H9 (cell line): ENCODE measurements at regions not wholly inside any gene's neighbourhood (a gene's known extent, or its start where the extent isn't known, plus 50 kb on each side); places are given as distances from the start of the nearest gene placed in this dataset.

Experiments
- DNase-seq: peaks from one replicate; pipeline ENCODE4 v3.0.0-alpha.2; 2017
- H2AFZ ChIP-seq: one replicate; pipeline ENCODE4 v1.6.1; 2013; ENCODE audit warnings: mild to moderate bottlenecking, low read length, control low read depth, moderate library complexity
- H2AK5ac ChIP-seq: 2 replicates; pipeline ENCODE4 v1.6.1; 2013; ENCODE audit warnings: low read length, control low read depth, mixed read lengths; ENCODE audit not compliant: insufficient read length
- H2BK120ac ChIP-seq: one replicate; pipeline ENCODE4 v1.6.1; 2013; ENCODE audit warnings: low read depth, mild to moderate bottlenecking, low read length, control low read depth, inconsistent platforms; ENCODE audit not compliant: poor library complexity, severe bottlenecking
- H2BK12ac ChIP-seq: 2 replicates; pipeline ENCODE4 v1.6.1; 2013; ENCODE audit warnings: low read length, control low read depth, mixed read lengths, low read depth; ENCODE audit not compliant: insufficient read length
- H2BK15ac ChIP-seq: 2 replicates; pipeline ENCODE4 v1.6.1; 2013; ENCODE audit warnings: low read depth, low read length, control low read depth
- H2BK20ac ChIP-seq: one replicate; pipeline ENCODE4 v1.6.1; 2013; ENCODE audit warnings: low read depth, mild to moderate bottlenecking, low read length, control low read depth, inconsistent platforms; ENCODE audit not compliant: poor library complexity, severe bottlenecking
- H2BK5ac ChIP-seq: 2 replicates; pipeline ENCODE4 v1.6.1; 2013; ENCODE audit warnings: low read length, control low read depth, mixed read lengths; ENCODE audit not compliant: insufficient read length
- H3K14ac ChIP-seq: 2 replicates; pipeline ENCODE4 v1.6.1; 2013; ENCODE audit warnings: low read length, control low read depth; ENCODE audit not compliant: insufficient read depth
- H3K18ac ChIP-seq: 2 replicates; pipeline ENCODE4 v1.6.1; 2013; ENCODE audit warnings: low read depth, mild to moderate bottlenecking, mixed read lengths, low read length, control low read depth; ENCODE audit not compliant: insufficient read length
- H3K23ac ChIP-seq: 2 replicates; pipeline ENCODE4 v1.6.1; 2013; ENCODE audit warnings: low read length, control low read depth, mixed read lengths, low read depth; ENCODE audit not compliant: insufficient read length
- H3K23me2 ChIP-seq: 2 replicates; pipeline ENCODE4 v1.6.1; 2013; ENCODE audit warnings: low read depth, mild to moderate bottlenecking, mixed read lengths, low read length, control low read depth; ENCODE audit not compliant: insufficient read length, poor library complexity, severe bottlenecking
- H3K27ac ChIP-seq: 2 replicates; pipeline ENCODE4 v1.5.1; 2013; ENCODE audit warnings: low read length, control low read depth, mixed read lengths, low read depth; ENCODE audit not compliant: insufficient read length
- H3K27me3 ChIP-seq: 2 replicates; pipeline ENCODE4 v1.6.1; 2013; ENCODE audit warnings: low read length, control low read depth, inconsistent platforms; ENCODE audit not compliant: insufficient read depth
- H3K4ac ChIP-seq: 2 replicates; pipeline ENCODE4 v1.6.1; 2013; ENCODE audit warnings: low read depth, mild to moderate bottlenecking, control low read depth, inconsistent platforms, low read length, moderate library complexity
- H3K4me1 ChIP-seq: 2 replicates; pipeline ENCODE4 v1.6.1; 2013; ENCODE audit warnings: low read length, control low read depth, inconsistent platforms; ENCODE audit not compliant: insufficient read depth
- H3K4me2 ChIP-seq: 2 replicates; pipeline ENCODE4 v1.6.1; 2013; ENCODE audit warnings: low read length, control low read depth, mixed read lengths; ENCODE audit not compliant: insufficient read length, insufficient read depth
- H3K56ac ChIP-seq: 2 replicates; pipeline ENCODE4 v1.6.1; 2013; ENCODE audit warnings: low read depth, mild to moderate bottlenecking, mixed read lengths, low read length, control low read depth; ENCODE audit not compliant: insufficient read length
- H3K79me1 ChIP-seq: 2 replicates; pipeline ENCODE4 v1.6.1; 2013; ENCODE audit warnings: low read depth, mild to moderate bottlenecking, moderate library complexity, low read length, control low read depth, inconsistent platforms; ENCODE audit not compliant: insufficient read depth, poor library complexity, severe bottlenecking
- H3K79me2 ChIP-seq: 2 replicates; pipeline ENCODE4 v1.6.1; 2013; ENCODE audit warnings: low read length, control low read depth, inconsistent platforms; ENCODE audit not compliant: insufficient read depth
- H3K9ac ChIP-seq: 2 replicates; pipeline ENCODE4 v1.6.1; 2013; ENCODE audit warnings: low read length, control low read depth, mixed read lengths; ENCODE audit not compliant: insufficient read length; ENCODE audit errors: extremely low read depth
- H3K9me3 ChIP-seq: one replicate; pipeline ENCODE4 v1.6.1; 2013; ENCODE audit warnings: low read depth, low read length, inconsistent platforms; ENCODE audit not compliant: control insufficient read depth
- H3T11ph ChIP-seq: one replicate; pipeline ENCODE4 v1.6.1; 2013; ENCODE audit warnings: mild to moderate bottlenecking, low read length, control low read depth, inconsistent platforms
- H4K20me1 ChIP-seq: one replicate; pipeline ENCODE4 v1.6.1; 2013; ENCODE audit not compliant: control insufficient read depth, insufficient read length, insufficient read depth
- H4K5ac ChIP-seq: 2 replicates; pipeline ENCODE4 v1.6.1; 2013; ENCODE audit warnings: low read depth, mild to moderate bottlenecking, mixed read lengths, low read length, control low read depth; ENCODE audit not compliant: insufficient read length
- H4K8ac ChIP-seq: replicated peaks from 2 replicates; pipeline ENCODE4 v1.6.1; 2013; ENCODE audit warnings: low read length, control low read depth, mixed read lengths, low read depth; ENCODE audit not compliant: insufficient read length
- H4K91ac ChIP-seq: 2 replicates; pipeline ENCODE4 v1.6.1; 2013; ENCODE audit warnings: low read depth, mild to moderate bottlenecking, moderate library complexity, mixed read lengths, low read length, control low read depth; ENCODE audit not compliant: insufficient read length
- H3K27ac Mint-ChIP-seq, 3 experiments: 2 replicates in 2 of 3; 3 replicates in 1 of 3; pipeline ENCODE4 v1.8.0; 2020 to 2021; ENCODE audit warnings: mixed read lengths in 3 of 3, mild to moderate bottlenecking in 1 of 3, moderate library complexity in 1 of 3
- H3K27me3 Mint-ChIP-seq: 2 replicates; pipeline ENCODE4 v1.8.0; 2021; ENCODE audit warnings: low read depth, mild to moderate bottlenecking, moderate library complexity, mixed read lengths
- H3K36me3 Mint-ChIP-seq, 3 experiments: 2 replicates in 2 of 3; 3 replicates in 1 of 3; pipeline ENCODE4 v1.8.0; 2020 to 2021; ENCODE audit warnings: low read depth in 3 of 3, mixed read lengths in 3 of 3; ENCODE audit not compliant: insufficient read depth in 1 of 3
- H3K4me1 Mint-ChIP-seq, 2 experiments: 2 replicates each; pipeline ENCODE4 v1.8.0; 2020; ENCODE audit warnings: mixed read lengths in 2 of 2
- H3K4me3 Mint-ChIP-seq, 2 experiments: 2 replicates in 1 of 2; 3 replicates in 1 of 2; pipeline ENCODE4 v1.8.0; 2020 to 2021; ENCODE audit warnings: mild to moderate bottlenecking in 2 of 2, mixed read lengths in 2 of 2, moderate library complexity in 1 of 2
- H3K9me3 Mint-ChIP-seq, 2 experiments: 2 replicates in 1 of 2; 3 replicates in 1 of 2; pipeline ENCODE4 v1.8.0; 2020; ENCODE audit warnings: mild to moderate bottlenecking in 2 of 2, mixed read lengths in 2 of 2, moderate library complexity in 1 of 2
- WGBS: extraction: QIAGEN DNeasy Blood & Tissue Kit; methylation state at CpG from one replicate; pipeline ENCODE4 v1.1.7; 2013; ENCODE audit warnings: missing lambda C conversion rate, low lambda C conversion rate, mixed read lengths; ENCODE audit not compliant: insufficient read length; ENCODE audit errors: extremely low coverage; 5-methylcytosine and 5-hydroxymethylcytosine counted together
- TF ChIP-seq, protein P1 (sequence below): fragments of 200-600 bp; sonication (generic); conservative IDR thresholded peaks from 3 replicates; pipeline ENCODE4 v1.8.0; 2021; ENCODE audit warnings: antibody characterized with exemption, mild to moderate bottlenecking

DNA sequence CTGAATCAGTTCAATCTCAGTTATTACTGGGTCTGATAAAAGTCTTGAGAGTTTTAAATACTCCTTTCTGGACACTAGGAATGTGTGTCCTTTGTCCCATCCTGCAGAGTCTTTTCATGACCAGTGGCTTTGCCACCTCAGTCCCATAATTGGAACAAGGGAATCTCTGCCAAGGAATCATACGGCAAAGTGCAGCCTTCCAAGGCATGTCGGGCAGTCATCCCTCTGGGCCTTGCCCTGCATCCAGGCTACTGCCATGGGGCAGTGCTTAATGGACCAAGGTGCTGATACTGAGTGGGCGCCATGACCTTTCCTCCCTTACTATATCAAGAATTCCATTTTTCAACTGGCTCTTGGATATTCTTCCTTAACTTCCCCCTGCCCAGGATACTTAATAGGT is 195.3 kb downstream of the ZC3H11B start:
- no peaks in the 10 kb centered on the region for H3K4me1 Mint-ChIP-seq
- Histone ChIP-seq H4K8ac (no peak overlapping the region), H3K4ac (no peak overlapping the region), H3K23me2 (no peaks in the 10 kb centered on the region), H3K4me1 (no peaks in the 10 kb centered on the region), H2BK5ac (no peak overlapping the region), H4K91ac (no peak overlapping the region), H3K4me2 (no peak overlapping the region), H3K79me1 (no peaks in the 10 kb centered on the region), H3K18ac (no peak overlapping the region), H2AK5ac (no peak overlapping the region), H2BK15ac (no peak overlapping the region), H3K14ac (no peak overlapping the region), H4K20me1 (no peaks in the 10 kb centered on the region), H2BK120ac (no peak overlapping the region), H3K9ac (no peak overlapping the region), H2AFZ (no peak overlapping the region), H2BK20ac (no peak overlapping the region), H2BK12ac (no peak overlapping the region), H3K9me3 (no peaks in the 10 kb centered on the region), H3K56ac (no peak overlapping the region), H4K5ac (no peak overlapping the region), H3K23ac (no peak overlapping the region), H3K27me3 (no peaks in the 10 kb centered on the region), H3K79me2 (no peaks in the 10 kb centered on the region), H3T11ph (no peak overlapping the region), H3K27ac (no peak overlapping the region)
- no peak overlapping the region for H3K4me3 Mint-ChIP-seq
- H3K27me3 Mint-ChIP-seq: no peaks in the 10 kb centered on the region
- no CpG with 5 or more reads among the region's 3 CpGs for WGBS
- H3K9me3 Mint-ChIP-seq: no peaks in the 10 kb centered on the region; a peak in 1 of 5 replicates
- H3K36me3 Mint-ChIP-seq: no peaks in the 10 kb centered on the region
- no peak overlapping the region for H3K27ac Mint-ChIP-seq
- TF ChIP-seq, protein P1, sequence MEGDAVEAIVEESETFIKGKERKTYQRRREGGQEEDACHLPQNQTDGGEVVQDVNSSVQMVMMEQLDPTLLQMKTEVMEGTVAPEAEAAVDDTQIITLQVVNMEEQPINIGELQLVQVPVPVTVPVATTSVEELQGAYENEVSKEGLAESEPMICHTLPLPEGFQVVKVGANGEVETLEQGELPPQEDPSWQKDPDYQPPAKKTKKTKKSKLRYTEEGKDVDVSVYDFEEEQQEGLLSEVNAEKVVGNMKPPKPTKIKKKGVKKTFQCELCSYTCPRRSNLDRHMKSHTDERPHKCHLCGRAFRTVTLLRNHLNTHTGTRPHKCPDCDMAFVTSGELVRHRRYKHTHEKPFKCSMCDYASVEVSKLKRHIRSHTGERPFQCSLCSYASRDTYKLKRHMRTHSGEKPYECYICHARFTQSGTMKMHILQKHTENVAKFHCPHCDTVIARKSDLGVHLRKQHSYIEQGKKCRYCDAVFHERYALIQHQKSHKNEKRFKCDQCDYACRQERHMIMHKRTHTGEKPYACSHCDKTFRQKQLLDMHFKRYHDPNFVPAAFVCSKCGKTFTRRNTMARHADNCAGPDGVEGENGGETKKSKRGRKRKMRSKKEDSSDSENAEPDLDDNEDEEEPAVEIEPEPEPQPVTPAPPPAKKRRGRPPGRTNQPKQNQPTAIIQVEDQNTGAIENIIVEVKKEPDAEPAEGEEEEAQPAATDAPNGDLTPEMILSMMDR: no peak
- DNase-seq: no peak
